GM21447 (cell line): ENCODE measurements at regions not wholly inside any gene's neighbourhood (a gene's known extent, or its start where the extent isn't known, plus 50 kb on each side); places are given as distances from the start of the nearest gene placed in this dataset.

Source experiments
- ATAC-seq: cut with Tn5 transposase; IDR thresholded peaks from one replicate; pipeline ENCODE4 v1.9.1; 2021; ENCODE audit not compliant: unreplicated experiment

GRCh38 chr11:79578116-79578515 is 137.3 kb upstream of the TENM4 start:
- ATAC-seq: no peak

DNA sequence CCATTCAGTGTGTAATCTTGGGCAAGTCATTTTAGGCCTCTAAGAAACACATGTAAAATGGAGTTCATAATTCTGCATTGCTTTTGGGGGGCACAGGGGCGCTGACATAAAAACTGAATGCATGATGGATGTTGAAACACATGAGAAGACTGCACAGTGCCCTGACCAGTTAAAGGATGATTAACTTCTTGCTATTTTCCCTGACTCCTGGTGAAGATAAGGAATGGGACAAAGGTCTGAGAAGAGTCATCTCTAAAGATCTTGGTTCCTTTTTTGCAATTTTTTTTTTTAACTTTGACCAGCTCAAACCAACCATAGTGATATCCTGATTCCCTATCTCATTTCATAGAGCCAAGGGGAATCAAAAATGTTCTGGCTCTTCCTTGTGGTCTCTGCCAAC is 134.9 kb upstream of the TENM4 start:
- no peak for ATAC-seq

DNA sequence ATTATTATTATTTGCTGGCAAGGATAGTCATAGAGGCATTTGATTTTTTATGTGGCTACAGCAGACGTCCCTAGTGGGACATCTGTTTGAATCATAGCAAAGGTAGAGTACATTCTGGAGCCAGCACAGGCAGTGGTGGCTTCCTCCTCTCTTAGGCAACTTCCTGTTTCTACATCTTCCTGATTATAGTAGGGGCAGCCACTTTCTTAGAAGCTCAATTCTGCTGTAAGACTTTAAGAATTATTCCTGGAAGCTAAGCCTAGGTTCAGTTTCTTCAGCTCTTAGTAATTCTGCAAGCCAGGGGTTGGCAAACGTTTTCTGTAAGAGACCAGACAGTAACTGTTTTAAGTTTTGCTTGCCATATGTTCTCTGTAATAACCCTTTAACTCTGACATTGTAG is 129.3 kb upstream of the TENM4 start:
- ATAC-seq: no peak

DNA sequence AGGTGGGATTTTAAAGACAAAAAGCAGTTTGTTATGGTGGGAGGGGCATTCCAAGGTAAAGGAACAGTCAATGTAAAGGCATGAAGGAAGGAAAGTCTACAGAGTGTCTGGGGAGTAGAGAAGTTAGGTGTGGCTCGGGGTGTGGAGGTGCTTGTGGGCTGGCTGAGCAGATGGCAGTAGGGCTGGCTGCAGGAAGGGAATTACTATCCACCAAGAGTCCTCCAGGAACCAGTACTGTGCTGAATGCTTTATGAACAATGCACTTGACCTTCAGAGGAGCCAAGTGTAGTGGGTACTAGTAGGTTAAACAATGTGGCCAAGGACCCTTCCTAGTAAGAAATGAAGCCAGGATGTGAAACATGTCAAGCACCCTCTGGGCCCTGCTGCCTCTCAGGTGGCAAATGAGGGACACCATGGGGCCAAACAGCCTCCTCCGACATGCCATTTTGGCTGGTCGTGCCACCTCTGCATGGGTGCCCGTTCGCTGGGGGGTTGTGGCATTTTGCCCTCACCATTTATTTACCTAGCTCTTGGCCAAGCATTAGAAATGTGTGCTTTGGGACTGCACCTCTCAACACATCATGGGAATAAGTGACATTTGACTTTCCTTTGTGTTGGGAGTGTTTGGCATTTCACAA is 123.6 kb upstream of the TENM4 start:
- ATAC-seq: no peak

- ATAC-seq: no peak
These were observed 120.7 kb upstream of the TENM4 start for GRCh38 chr11:79561496-79561895.

DNA sequence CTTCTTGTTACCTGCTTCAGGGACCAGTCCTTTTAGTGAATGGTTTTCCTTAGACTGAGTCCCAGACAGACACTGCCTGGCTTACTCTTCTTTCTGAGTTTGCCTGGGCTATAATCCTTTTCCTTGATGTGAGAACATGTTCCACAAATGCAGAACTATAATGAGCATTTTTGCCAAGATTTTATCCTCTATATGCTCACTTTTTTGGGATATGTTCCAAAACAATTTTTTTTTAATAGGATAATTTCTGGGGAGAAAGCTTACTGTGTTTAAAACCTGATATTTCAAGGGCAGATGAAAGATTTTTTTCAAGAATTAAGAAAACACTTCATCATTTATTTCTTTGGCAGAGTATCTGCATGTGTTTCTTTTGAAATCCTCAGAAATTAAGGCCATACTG is 110.0 kb upstream of the TENM4 start:
- ATAC-seq: no peak

GRCh38 chr11:79547256-79547655 is 106.4 kb upstream of the TENM4 start:
- no peak for ATAC-seq

DNA sequence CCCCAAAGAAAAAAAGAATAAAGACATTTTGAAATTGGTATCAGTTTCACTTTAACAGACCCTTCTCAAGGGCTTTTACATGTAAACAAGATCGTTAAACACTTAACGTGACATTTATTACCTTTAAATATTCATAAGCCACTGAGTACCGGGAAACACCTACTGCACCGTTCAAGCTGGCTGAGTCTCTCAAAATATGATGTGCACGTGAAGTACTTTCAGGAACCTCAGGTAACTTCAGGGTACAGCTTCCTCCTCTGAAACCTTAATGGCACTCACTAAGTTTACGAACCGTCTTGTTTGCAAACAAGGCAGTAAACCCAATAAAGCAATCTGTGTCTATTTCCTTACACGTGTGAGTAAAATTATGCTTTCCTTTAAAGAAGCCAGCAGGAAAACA is 105.5 kb upstream of the TENM4 start:
- ATAC-seq: no peak

DNA sequence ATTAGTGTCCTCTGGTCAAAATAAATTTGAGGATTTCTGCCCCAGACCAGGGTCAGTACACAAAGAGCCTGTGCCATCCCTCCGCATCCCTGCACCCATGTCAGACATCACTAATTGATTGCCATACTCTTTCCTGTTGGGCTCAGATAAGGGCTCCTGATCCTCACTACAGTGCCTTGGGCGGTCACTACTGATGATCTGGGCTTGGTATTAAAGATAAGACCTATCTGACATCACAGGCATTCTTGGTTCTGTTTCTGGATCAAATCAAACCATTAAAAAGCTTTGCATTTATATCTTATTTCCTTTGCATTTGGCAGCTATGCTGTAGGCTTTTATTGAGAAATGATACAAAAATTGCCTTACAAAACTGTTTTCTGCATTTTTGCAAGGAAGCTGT is 103.5 kb upstream of the TENM4 start:
- ATAC-seq: no peak

GRCh38 chr11:79543101-79543500 is 102.3 kb upstream of the TENM4 start:
- no peak for ATAC-seq

DNA sequence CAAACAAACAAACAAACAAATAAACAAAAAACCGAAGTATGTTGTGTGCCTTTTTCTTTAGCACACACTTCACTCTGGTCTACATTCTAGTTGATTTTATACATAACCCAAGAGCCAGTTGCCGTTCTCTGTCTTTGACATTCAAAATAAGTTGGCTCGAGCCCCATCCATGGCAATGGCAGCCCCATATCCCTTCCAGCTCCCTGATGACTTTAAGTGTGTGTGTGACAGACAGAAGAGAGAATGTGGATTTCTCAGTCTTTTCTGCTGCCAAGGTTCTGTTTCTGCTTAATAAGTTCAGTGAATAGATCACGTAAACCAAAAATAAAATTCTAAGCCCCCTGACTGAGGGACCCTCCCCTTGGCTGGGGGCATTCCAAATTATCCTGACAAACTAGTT is 100.6 kb upstream of the TENM4 start:
- ATAC-seq: no peak

GRCh38 chr11:79538775-79539174 is 97.9 kb upstream of the TENM4 start:
- ATAC-seq: no peak

DNA sequence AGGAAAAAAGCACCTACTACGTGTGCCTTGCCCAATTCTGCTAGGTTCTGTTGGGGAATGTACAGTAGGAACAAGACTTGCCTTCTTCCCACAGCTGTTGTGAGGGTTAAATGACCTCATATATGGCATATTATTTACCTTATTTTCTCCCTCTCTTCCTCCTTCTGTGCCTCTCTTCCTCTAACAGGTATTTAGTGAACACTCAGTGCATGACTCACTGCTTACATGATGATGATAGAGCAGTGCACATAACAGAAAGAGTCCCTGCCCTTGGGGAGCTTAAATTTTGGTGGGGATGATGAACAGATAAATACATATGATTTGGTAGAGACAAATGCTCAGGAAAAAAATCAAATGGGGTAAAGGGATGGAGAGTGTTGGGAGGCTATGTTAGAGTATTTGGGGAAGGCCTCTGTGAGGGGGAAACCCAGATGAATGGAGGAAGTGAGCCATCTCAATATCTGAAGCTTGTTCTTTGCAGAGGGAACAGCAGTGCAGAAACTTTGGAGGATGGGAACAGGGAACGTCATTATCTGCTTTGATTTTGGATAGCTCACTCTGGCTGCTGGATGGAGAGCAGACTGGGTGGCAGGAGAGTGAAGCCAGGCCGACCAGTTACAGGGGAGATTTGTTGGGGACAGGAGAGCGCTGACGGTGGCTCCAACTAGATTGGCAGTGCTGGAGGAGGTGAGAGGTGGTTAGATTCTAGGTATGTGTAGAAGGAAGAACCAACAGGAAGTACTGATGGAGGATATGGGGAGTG is 95.5 kb upstream of the TENM4 start:
- no peak for ATAC-seq

DNA sequence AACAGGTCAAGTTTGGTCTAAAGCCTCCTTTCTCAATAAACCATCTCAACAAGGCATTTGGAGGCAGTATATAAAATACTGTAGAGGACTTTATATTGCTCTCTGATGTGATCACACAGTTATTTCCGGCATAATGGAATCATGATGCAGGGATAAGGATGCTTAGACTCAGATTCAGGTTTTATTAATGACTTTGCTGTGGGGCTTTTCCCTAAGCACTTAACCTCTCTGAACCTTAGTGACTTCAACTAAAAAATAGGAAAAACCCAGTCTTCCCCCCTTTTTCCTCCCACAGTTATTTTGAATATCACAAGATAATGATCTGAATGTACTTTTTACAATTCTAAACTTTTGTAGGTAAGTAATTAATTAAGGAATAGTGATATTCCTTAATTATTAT is 94.8 kb upstream of the TENM4 start:
- ATAC-seq: no peak

DNA sequence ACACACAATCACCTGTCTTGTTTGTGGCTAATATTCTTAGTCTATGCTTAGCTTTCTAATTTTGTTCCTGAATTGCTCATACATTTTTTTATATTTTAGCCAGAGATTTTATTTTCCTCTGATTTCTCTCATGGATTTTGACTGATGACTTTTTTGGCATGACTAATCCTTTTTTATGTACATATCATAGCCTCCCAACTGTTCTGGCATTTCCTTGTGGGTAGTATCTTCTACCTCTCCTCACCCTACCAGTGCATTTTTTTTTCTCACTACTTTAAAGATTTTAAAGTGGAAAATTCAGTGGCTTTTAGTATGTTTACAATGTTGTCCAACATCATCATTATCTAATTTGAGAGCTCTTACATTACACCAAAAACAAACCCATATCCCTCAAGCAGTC is 84.4 kb upstream of the TENM4 start:
- ATAC-seq: no peak

DNA sequence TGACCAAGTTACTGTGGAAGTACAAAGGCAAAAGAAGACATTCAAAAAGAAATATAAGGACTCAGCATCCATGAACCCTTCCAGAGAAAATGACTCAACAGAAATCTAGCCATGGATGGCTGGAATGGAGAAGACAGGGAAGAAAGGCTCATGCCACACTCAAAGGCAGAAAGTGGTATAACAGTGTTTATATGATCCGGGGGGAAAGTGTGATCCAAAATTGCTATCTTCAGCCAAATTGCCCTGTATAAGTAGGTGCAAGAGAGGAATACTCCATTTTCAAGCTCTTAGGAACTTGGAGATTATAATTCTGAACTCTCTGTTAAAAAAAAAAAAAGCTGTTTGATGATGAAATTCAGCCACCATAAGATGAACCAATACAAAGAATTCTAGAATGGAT is 81.8 kb upstream of the TENM4 start:
- no peak for ATAC-seq

DNA sequence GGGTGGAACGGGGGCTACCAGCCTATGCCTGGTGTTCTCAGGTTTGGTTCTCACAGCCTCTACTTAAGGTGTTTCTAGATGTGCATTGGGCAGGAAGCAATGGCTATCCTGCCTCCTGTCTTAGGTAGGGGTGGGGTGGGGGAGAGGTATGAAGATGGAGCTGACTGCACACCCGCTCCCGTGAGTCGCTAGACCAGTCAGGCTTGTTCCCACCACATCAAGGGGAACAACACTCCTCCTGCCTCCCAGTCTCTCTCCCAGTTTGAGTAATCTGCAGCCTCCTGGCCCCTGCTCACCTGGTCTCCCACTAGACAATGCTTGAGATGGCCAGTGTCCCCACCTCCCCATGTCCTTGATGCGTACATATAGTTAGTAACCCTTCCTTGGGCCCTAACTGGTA is 79.3 kb upstream of the TENM4 start:
- no peak for ATAC-seq

DNA sequence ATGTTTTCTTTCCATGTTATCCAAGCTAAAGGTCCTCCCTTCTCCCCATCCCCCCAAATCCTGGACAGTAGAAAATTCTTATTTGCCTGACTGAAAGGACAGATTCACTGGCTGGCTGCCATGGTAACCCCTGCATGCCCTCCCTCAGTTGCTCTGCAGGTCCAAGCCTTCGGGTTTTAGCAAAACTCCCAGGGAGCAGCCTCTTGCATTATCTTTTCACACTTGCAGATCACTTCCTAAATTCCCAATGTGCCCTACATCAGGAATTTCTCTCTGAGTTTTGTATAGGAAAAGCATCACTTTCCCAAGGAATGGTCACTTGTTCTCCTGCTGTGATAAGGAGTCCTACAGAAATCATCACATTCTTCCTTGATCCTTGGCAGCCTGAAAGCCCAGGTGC is 75.0 kb upstream of the TENM4 start:
- no peak for ATAC-seq

- ATAC-seq: no peak
These were observed 73.9 kb upstream of the TENM4 start for GRCh38 chr11:79514695-79515094.

- no peak for ATAC-seq
These were observed 73.5 kb upstream of the TENM4 start for GRCh38 chr11:79514290-79514689.

- no peak for ATAC-seq
These were observed 72.1 kb upstream of the TENM4 start for GRCh38 chr11:79512706-79513469.

GRCh38 chr11:79510960-79511359 is 70.1 kb upstream of the TENM4 start:
- no peak for ATAC-seq
